ENCODE measurements at regions not wholly inside any gene's neighbourhood (a gene's known extent, or its start where the extent isn't known, plus 50 kb on each side); places are given as distances from the start of the nearest gene placed in this dataset.

DNA sequence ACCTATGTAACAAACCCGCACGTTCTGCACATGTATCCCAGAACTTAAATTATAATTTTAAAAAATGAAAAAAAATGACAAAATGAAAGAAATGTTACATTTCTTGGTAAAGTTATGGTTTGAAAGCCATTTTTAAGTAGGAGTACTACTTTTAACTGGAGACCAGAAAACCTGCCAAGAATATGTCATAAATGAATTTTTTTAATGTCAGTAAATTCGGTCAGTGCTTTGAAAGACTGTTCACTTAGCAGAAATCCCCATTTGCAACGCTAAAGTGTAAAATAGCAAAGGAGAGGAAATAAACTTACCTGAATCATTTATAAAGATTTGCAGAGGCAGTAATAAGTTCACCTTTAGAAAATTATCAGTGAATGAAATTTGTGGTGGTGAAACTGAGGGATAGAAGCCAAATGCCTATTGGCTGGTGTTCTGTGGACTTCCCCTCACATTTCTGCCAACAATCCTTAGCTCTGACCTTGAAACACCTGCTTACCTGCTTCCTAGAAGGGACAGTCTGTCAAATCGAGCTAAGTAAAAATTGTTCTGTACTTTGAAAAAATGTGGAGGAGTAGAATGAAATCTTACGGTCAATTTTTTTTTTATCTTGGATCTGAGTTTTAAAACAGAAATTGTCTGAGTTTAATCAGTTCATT is 714.2 kb downstream of the SLC6A15 start:
- 76% methylated on average over 6 of the region's 6 CpGs for WGBS
- no peak for DNase-seq (ENCODE audit: low spot score)
- no peak overlapping the region for H3K9ac ChIP-seq (ENCODE audit: low read depth in 1 of 2, low read length in 2 of 2)

DNA sequence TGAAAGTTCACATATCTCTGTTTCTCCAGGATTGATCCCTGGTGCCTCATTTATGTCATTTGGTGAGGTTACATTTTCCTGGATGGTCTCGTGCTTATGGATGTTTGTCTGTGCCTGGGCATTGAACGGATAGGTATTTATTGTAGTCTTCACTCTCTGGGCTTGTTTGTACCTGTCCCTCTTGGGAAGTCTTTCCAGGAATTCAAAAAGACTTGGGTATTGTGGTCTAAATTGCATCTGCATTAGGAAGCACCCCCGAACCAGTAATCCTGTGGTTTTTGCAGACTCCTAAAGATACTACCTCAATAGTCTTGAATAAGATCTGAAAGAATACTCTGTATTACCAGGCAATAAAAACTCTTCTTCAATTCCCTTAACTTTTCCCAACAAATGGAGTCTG is 720.8 kb downstream of the SLC6A15 start:
- Histone ChIP-seq H3K4me3 (ENCODE audit: low read depth in 1 of 3, low read length in 3 of 3) (no peak overlapping the region), H3K9ac (ENCODE audit: low read depth in 1 of 2, low read length in 2 of 2) (no peak overlapping the region), H3K27ac (ENCODE audit: low read depth in 1 of 2, low read length in 2 of 2) (no peak overlapping the region), H3K9me3 (ENCODE audit: control insufficient read depth in 4 of 4, low read length in 3 of 4) (no peaks in the 10 kb centered on the region), H3K27me3 (ENCODE audit: control insufficient read depth in 4 of 4, insufficient read depth in 4 of 4, low read length in 3 of 4) (no peaks in the 10 kb centered on the region), H3K36me3 (ENCODE audit: control insufficient read depth in 4 of 4, insufficient read depth in 3 of 4, low read depth in 1 of 4, low read length in 3 of 4) (no peaks in the 10 kb centered on the region), H3K4me1 (ENCODE audit: control insufficient read depth in 4 of 4, insufficient read depth in 4 of 4, low read length in 3 of 4) (no peaks in the 10 kb centered on the region)
- WGBS: 50% methylated on average over 3 of the region's 3 CpGs
- no peak for DNase-seq (ENCODE audit: low spot score)
- TF ChIP-seq, protein P1, sequence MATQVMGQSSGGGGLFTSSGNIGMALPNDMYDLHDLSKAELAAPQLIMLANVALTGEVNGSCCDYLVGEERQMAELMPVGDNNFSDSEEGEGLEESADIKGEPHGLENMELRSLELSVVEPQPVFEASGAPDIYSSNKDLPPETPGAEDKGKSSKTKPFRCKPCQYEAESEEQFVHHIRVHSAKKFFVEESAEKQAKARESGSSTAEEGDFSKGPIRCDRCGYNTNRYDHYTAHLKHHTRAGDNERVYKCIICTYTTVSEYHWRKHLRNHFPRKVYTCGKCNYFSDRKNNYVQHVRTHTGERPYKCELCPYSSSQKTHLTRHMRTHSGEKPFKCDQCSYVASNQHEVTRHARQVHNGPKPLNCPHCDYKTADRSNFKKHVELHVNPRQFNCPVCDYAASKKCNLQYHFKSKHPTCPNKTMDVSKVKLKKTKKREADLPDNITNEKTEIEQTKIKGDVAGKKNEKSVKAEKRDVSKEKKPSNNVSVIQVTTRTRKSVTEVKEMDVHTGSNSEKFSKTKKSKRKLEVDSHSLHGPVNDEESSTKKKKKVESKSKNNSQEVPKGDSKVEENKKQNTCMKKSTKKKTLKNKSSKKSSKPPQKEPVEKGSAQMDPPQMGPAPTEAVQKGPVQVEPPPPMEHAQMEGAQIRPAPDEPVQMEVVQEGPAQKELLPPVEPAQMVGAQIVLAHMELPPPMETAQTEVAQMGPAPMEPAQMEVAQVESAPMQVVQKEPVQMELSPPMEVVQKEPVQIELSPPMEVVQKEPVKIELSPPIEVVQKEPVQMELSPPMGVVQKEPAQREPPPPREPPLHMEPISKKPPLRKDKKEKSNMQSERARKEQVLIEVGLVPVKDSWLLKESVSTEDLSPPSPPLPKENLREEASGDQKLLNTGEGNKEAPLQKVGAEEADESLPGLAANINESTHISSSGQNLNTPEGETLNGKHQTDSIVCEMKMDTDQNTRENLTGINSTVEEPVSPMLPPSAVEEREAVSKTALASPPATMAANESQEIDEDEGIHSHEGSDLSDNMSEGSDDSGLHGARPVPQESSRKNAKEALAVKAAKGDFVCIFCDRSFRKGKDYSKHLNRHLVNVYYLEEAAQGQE (IDR thresholded peaks at IDR 0.05): no peak
- TF ChIP-seq TAF1 (conservative IDR thresholded peaks at IDR 0.05): no peak
- TF ChIP-seq EGR1 (IDR thresholded peaks at IDR 0.05; ENCODE audit: low read depth in 2 of 2): no peak
- no peak for TF ChIP-seq NR2F2 (IDR thresholded peaks at IDR 0.05)
- no peak for TF ChIP-seq SP1 (IDR thresholded peaks at IDR 0.05)
- TF ChIP-seq FOXA2 (IDR thresholded peaks at IDR 0.05): no peak
- TF ChIP-seq, protein P2, sequence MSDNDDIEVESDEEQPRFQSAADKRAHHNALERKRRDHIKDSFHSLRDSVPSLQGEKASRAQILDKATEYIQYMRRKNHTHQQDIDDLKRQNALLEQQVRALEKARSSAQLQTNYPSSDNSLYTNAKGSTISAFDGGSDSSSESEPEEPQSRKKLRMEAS (IDR thresholded peaks at IDR 0.05): no peak
- no peak for TF ChIP-seq HNF4A (conservative IDR thresholded peaks at IDR 0.05)
- TF ChIP-seq YY1 (IDR thresholded peaks at IDR 0.05): no peak
- no peak for TF ChIP-seq FOXA1 (IDR thresholded peaks at IDR 0.05)
- no peak for TF ChIP-seq RXRA (IDR thresholded peaks at IDR 0.05)
- TF ChIP-seq, protein P3, sequence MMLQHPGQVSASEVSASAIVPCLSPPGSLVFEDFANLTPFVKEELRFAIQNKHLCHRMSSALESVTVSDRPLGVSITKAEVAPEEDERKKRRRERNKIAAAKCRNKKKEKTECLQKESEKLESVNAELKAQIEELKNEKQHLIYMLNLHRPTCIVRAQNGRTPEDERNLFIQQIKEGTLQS (IDR thresholded peaks at IDR 0.05): no peak
- no peak for TF ChIP-seq HNF4G (IDR thresholded peaks at IDR 0.05)

More for the DNA sequence above, 714.2 kb downstream of the SLC6A15 start:
- TF ChIP-seq, protein P3 (IDR thresholded peaks at IDR 0.05): no peak
- TF ChIP-seq SP1 (IDR thresholded peaks at IDR 0.05) (no peak), FOXA1 (IDR thresholded peaks at IDR 0.05) (no peak), HNF4A (conservative IDR thresholded peaks at IDR 0.05) (no peak)
- H3K4me1 ChIP-seq (ENCODE audit: control insufficient read depth in 4 of 4, insufficient read depth in 4 of 4, low read length in 3 of 4): no peaks in the 10 kb centered on the region
- H3K4me3 ChIP-seq (ENCODE audit: low read depth in 1 of 3, low read length in 3 of 3): no peak overlapping the region
- H3K9me3 ChIP-seq (ENCODE audit: control insufficient read depth in 4 of 4, low read length in 3 of 4): no peaks in the 10 kb centered on the region
- H3K27me3 ChIP-seq (ENCODE audit: control insufficient read depth in 4 of 4, insufficient read depth in 4 of 4, low read length in 3 of 4): no peaks in the 10 kb centered on the region
- H3K27ac ChIP-seq (ENCODE audit: low read depth in 1 of 2, low read length in 2 of 2): no peak overlapping the region
- no peaks in the 10 kb centered on the region for H3K36me3 ChIP-seq (ENCODE audit: control insufficient read depth in 4 of 4, insufficient read depth in 3 of 4, low read depth in 1 of 4, low read length in 3 of 4)

DNA sequence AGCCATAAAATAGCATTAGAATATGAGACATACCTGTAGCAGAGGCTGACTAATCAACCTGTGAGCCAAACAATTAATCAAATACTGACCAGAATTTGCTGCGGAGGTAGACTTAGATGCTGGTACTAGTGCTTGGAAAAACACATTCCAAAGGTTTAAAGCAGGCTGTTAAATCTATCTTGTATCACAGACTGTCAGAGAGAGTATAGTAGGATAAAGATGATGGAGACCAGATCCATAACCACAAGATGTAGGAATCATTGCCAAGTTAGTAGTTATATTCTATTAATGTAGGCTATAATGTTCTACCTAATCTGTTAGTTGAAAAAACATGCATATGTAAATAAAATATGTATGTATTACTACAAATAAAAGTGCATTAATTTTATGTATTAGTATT is 726.2 kb downstream of the SLC6A15 start:
- H3K4me3 ChIP-seq (ENCODE audit: low read depth in 1 of 3, low read length in 3 of 3): no peak overlapping the region
- no peaks in the 10 kb centered on the region for H3K27me3 ChIP-seq (ENCODE audit: control insufficient read depth in 4 of 4, insufficient read depth in 4 of 4, low read length in 3 of 4)
- no peak overlapping the region for H3K27ac ChIP-seq (ENCODE audit: low read depth in 1 of 2, low read length in 2 of 2)
- no peaks in the 10 kb centered on the region for H3K4me1 ChIP-seq (ENCODE audit: control insufficient read depth in 4 of 4, insufficient read depth in 4 of 4, low read length in 3 of 4)
- no peaks in the 10 kb centered on the region for H3K36me3 ChIP-seq (ENCODE audit: control insufficient read depth in 4 of 4, insufficient read depth in 3 of 4, low read depth in 1 of 4, low read length in 3 of 4)
- WGBS: 64% methylated on average over 1 of the region's 1 CpG
- no peak for DNase-seq (ENCODE audit: low spot score)
- H3K9me3 ChIP-seq (ENCODE audit: control insufficient read depth in 4 of 4, low read length in 3 of 4): no peaks in the 10 kb centered on the region
- H3K9ac ChIP-seq (ENCODE audit: low read depth in 1 of 2, low read length in 2 of 2): no peak overlapping the region
- TF ChIP-seq, protein P4, sequence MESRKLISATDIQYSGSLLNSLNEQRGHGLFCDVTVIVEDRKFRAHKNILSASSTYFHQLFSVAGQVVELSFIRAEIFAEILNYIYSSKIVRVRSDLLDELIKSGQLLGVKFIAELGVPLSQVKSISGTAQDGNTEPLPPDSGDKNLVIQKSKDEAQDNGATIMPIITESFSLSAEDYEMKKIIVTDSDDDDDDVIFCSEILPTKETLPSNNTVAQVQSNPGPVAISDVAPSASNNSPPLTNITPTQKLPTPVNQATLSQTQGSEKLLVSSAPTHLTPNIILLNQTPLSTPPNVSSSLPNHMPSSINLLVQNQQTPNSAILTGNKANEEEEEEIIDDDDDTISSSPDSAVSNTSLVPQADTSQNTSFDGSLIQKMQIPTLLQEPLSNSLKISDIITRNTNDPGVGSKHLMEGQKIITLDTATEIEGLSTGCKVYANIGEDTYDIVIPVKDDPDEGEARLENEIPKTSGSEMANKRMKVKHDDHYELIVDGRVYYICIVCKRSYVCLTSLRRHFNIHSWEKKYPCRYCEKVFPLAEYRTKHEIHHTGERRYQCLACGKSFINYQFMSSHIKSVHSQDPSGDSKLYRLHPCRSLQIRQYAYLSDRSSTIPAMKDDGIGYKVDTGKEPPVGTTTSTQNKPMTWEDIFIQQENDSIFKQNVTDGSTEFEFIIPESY (IDR thresholded peaks at IDR 0.05): no peak
- TF ChIP-seq, protein P5, sequence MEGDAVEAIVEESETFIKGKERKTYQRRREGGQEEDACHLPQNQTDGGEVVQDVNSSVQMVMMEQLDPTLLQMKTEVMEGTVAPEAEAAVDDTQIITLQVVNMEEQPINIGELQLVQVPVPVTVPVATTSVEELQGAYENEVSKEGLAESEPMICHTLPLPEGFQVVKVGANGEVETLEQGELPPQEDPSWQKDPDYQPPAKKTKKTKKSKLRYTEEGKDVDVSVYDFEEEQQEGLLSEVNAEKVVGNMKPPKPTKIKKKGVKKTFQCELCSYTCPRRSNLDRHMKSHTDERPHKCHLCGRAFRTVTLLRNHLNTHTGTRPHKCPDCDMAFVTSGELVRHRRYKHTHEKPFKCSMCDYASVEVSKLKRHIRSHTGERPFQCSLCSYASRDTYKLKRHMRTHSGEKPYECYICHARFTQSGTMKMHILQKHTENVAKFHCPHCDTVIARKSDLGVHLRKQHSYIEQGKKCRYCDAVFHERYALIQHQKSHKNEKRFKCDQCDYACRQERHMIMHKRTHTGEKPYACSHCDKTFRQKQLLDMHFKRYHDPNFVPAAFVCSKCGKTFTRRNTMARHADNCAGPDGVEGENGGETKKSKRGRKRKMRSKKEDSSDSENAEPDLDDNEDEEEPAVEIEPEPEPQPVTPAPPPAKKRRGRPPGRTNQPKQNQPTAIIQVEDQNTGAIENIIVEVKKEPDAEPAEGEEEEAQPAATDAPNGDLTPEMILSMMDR (IDR thresholded peaks at IDR 0.05; ENCODE audit: low read depth, low read length, missing input control): no peak
- TF ChIP-seq RXRA (IDR thresholded peaks at IDR 0.05) (no peak), JUND (IDR thresholded peaks at IDR 0.05) (no peak), NR2F2 (IDR thresholded peaks at IDR 0.05) (no peak), EGR1 (IDR thresholded peaks at IDR 0.05; ENCODE audit: low read depth in 2 of 2) (no peak), RAD21 (IDR thresholded peaks at IDR 0.05) (no peak)
- TF ChIP-seq, protein P2 (IDR thresholded peaks at IDR 0.05): no peak
